ENCODE measurements at regions not wholly inside any gene's neighbourhood (a gene's known extent, or its start where the extent isn't known, plus 50 kb on each side); places are given as distances from the start of the nearest gene placed in this dataset.

- no peaks in the 10 kb centered on the region for H3K9me2 ChIP-seq (replicated peaks; ENCODE audit: insufficient read depth)
- DNase-seq (ENCODE audit: low spot score): no peak
- WGBS (ENCODE audit: low lambda C conversion rate, missing lambda C conversion rate): 92% methylated on average over 12 of the region's 12 CpGs
- H3K9me3 ChIP-seq (ENCODE audit: low read depth): no peaks in the 10 kb centered on the region
- no peaks in the 10 kb centered on the region for H3K36me3 ChIP-seq (replicated peaks; ENCODE audit: insufficient read depth, low read depth)
- no peaks in the 10 kb centered on the region for H3K27me3 ChIP-seq
- H3K79me2 ChIP-seq: no peaks in the 10 kb centered on the region
- no peak overlapping the region for H3K4me2 ChIP-seq
- H3K4me3 ChIP-seq: no peak overlapping the region
- TF ChIP-seq EZH2 (IDR thresholded peaks at IDR 0.05; ENCODE audit: borderline replicate concordance) (no peak), EZH2phosphoT487 (IDR thresholded peaks at IDR 0.05; ENCODE audit: low read depth, severe bottlenecking, unreplicated experiment) (no peak), CTCF (IDR thresholded peaks at IDR 0.05; ENCODE audit: poor library complexity) (no peak)
- no peaks in the 10 kb centered on the region for H3K4me1 ChIP-seq (ENCODE audit: insufficient read depth)
- no peak overlapping the region for H3K27ac ChIP-seq
- no peak overlapping the region for H2AFZ ChIP-seq
- H4K20me1 ChIP-seq (ENCODE audit: insufficient read depth, poor library complexity, severe bottlenecking): no peaks in the 10 kb centered on the region
Observed at GRCh38 chr2:216915557-216916150, 55.8 kb upstream of the TNP1 start.

- Histone ChIP-seq H3K27me3 (no peaks in the 10 kb centered on the region), H3K36me3 (replicated peaks; ENCODE audit: insufficient read depth, low read depth) (no peaks in the 10 kb centered on the region)
- WGBS (ENCODE audit: low lambda C conversion rate, missing lambda C conversion rate): 75% methylated on average over 3 of the region's 3 CpGs
Observed at GRCh38 chr2:216914491-216914890, 54.6 kb upstream of the TNP1 start.

GRCh38 chr2:216911886-216912285, 52.0 kb upstream of the TNP1 start:
- Histone ChIP-seq H4K20me1 (ENCODE audit: insufficient read depth, poor library complexity, severe bottlenecking) (no peaks in the 10 kb centered on the region), H3K79me2 (no peaks in the 10 kb centered on the region), H3K4me2 (no peak overlapping the region), H3K9me2 (replicated peaks; ENCODE audit: insufficient read depth) (no peaks in the 10 kb centered on the region), H3K27ac (no peak overlapping the region), H3K27me3 (no peaks in the 10 kb centered on the region), H3K4me3 (no peak overlapping the region), H3K4me1 (ENCODE audit: insufficient read depth) (no peaks in the 10 kb centered on the region), H3K9me3 (ENCODE audit: low read depth) (no peaks in the 10 kb centered on the region), H3K36me3 (replicated peaks; ENCODE audit: insufficient read depth, low read depth) (no peaks in the 10 kb centered on the region), H2AFZ (no peak overlapping the region)
- no peak for DNase-seq (ENCODE audit: low spot score)
- no peak for TF ChIP-seq EZH2phosphoT487 (IDR thresholded peaks at IDR 0.05; ENCODE audit: low read depth, severe bottlenecking, unreplicated experiment)
- no peak for TF ChIP-seq EZH2 (IDR thresholded peaks at IDR 0.05; ENCODE audit: borderline replicate concordance)
- TF ChIP-seq CTCF (IDR thresholded peaks at IDR 0.05; ENCODE audit: poor library complexity): no peak

More at GRCh38 chr2:216914491-216914890, 54.6 kb upstream of the TNP1 start:
- Histone ChIP-seq H3K9me2 (replicated peaks; ENCODE audit: insufficient read depth) (no peaks in the 10 kb centered on the region), H3K27ac (no peak overlapping the region), H3K4me3 (no peak overlapping the region), H2AFZ (no peak overlapping the region), H3K4me1 (ENCODE audit: insufficient read depth) (no peaks in the 10 kb centered on the region), H3K4me2 (no peak overlapping the region), H3K79me2 (no peaks in the 10 kb centered on the region), H3K9me3 (ENCODE audit: low read depth) (no peaks in the 10 kb centered on the region), H4K20me1 (ENCODE audit: insufficient read depth, poor library complexity, severe bottlenecking) (no peaks in the 10 kb centered on the region)
- DNase-seq (ENCODE audit: low spot score): no peak
- TF ChIP-seq CTCF (IDR thresholded peaks at IDR 0.05; ENCODE audit: poor library complexity) (no peak), EZH2 (IDR thresholded peaks at IDR 0.05; ENCODE audit: borderline replicate concordance) (no peak), EZH2phosphoT487 (IDR thresholded peaks at IDR 0.05; ENCODE audit: low read depth, severe bottlenecking, unreplicated experiment) (no peak)

- Histone ChIP-seq H3K4me1 (ENCODE audit: insufficient read depth) (no peaks in the 10 kb centered on the region), H3K9me3 (ENCODE audit: low read depth) (no peaks in the 10 kb centered on the region), H3K27ac (no peak overlapping the region), H3K4me2 (no peak overlapping the region), H3K4me3 (no peak overlapping the region), H3K79me2 (no peaks in the 10 kb centered on the region), H3K27me3 (no peaks in the 10 kb centered on the region), H2AFZ (no peak overlapping the region), H4K20me1 (ENCODE audit: insufficient read depth, poor library complexity, severe bottlenecking) (no peaks in the 10 kb centered on the region), H3K36me3 (replicated peaks; ENCODE audit: insufficient read depth, low read depth) (no peaks in the 10 kb centered on the region), H3K9me2 (replicated peaks; ENCODE audit: insufficient read depth) (no peaks in the 10 kb centered on the region)
- WGBS (ENCODE audit: low lambda C conversion rate, missing lambda C conversion rate): 84% methylated on average over 3 of the region's 3 CpGs
- DNase-seq (ENCODE audit: low spot score): no peak
- TF ChIP-seq EZH2 (IDR thresholded peaks at IDR 0.05; ENCODE audit: borderline replicate concordance) (no peak), EZH2phosphoT487 (IDR thresholded peaks at IDR 0.05; ENCODE audit: low read depth, severe bottlenecking, unreplicated experiment) (no peak), CTCF (IDR thresholded peaks at IDR 0.05; ENCODE audit: poor library complexity) (no peak)
Observed at GRCh38 chr2:216911008-216911407, 51.1 kb upstream of the TNP1 start.
